H1 (cell line): ENCODE measurements at regions not wholly inside any gene's neighbourhood (a gene's known extent, or its start where the extent isn't known, plus 50 kb on each side); places are given as distances from the start of the nearest gene placed in this dataset.
"Not testable (repeated sequence)": the region's sequence is repeated elsewhere in the genome, so short reads cannot be mapped to it uniquely, and the experiment has no call there.

ENCODE experiments used
- CTCF ChIA-PET: fragments of 300-600 bp; sonication (Branson Sonifier 250); formaldehyde crosslinking; loops from one replicate; lab custom pipeline; 2021; ENCODE audit not compliant: partially characterized antibody; lab: Charles Lee
- POLR2A ChIA-PET: fragments of 300-600 bp; sonication (Branson Sonifier 250); formaldehyde crosslinking; loops from one replicate; lab custom pipeline; 2021; ENCODE audit warnings: inconsistent platforms; ENCODE audit not compliant: partially characterized antibody; lab: Charles Lee
- DNase-seq, 2 experiments: peaks; one replicate each; pipeline versions ENCODE4 v3.0.0 to v3.0.0-alpha.2; 2010 to 2022; ENCODE audit warnings: low spot score in 2 of 2, low read depth in 1 of 2, mixed read lengths in 1 of 2
- FAIRE-seq: peaks from 2 replicates; lab custom pipeline; 2011; peaks lifted over from hg19 to GRCh38; lab: Jason Lieb, UNC
- H2AFZ ChIP-seq: 2 replicates; pipeline ENCODE4 v1.8.1; 2012; ENCODE audit warnings: low read length, inconsistent platforms
- H2AK5ac ChIP-seq: 2 replicates; pipeline ENCODE4 v1.6.1; 2013; ENCODE audit warnings: low read depth, low read length
- H2BK120ac ChIP-seq: replicated peaks from 2 replicates; pipeline ENCODE3; 2013; ENCODE audit warnings: low read depth, low read length, inconsistent platforms
- H2BK12ac ChIP-seq: 2 replicates; pipeline ENCODE4 v1.6.1; 2013; ENCODE audit warnings: low read depth, low read length
- H2BK15ac ChIP-seq: 2 replicates; pipeline ENCODE4 v1.6.1; 2013; ENCODE audit warnings: low read length
- H2BK20ac ChIP-seq: 2 replicates; pipeline ENCODE4 v1.6.1; 2013; ENCODE audit warnings: low read length
- H2BK5ac ChIP-seq: 2 replicates; pipeline ENCODE4 v1.6.1; 2013; ENCODE audit warnings: low read depth, low read length
- H3K14ac ChIP-seq: 2 replicates; pipeline ENCODE4 v1.6.1; 2013; ENCODE audit warnings: inconsistent platforms; ENCODE audit not compliant: insufficient read length
- H3K18ac ChIP-seq: 2 replicates; pipeline ENCODE4 v1.6.1; 2013; ENCODE audit warnings: low read length; ENCODE audit errors: extremely low read depth
- H3K23ac ChIP-seq: 2 replicates; pipeline ENCODE4 v1.6.1; 2013; ENCODE audit warnings: inconsistent platforms; ENCODE audit not compliant: insufficient read length
- H3K23me2 ChIP-seq: 2 replicates; pipeline ENCODE4 v1.6.1; 2013; ENCODE audit warnings: low read depth, low read length
- H3K27ac ChIP-seq: 2 replicates; pipeline ENCODE4 v1.6.1; 2011; ENCODE audit warnings: low read depth, low read length, inconsistent platforms
- H3K27me3 ChIP-seq, 4 experiments: replicated peaks in 1 of 4; 1 replicate in 1 of 4; 2 replicates in 3 of 4; pipeline versions ENCODE4 v1.6.1 to v1.8.1; 2011 to 2013; ENCODE audit warnings: low read length in 3 of 4, mild to moderate bottlenecking in 3 of 4, inconsistent platforms in 2 of 4, mixed read lengths in 2 of 4, moderate library complexity in 1 of 4; ENCODE audit not compliant: control insufficient read depth in 3 of 4, insufficient read depth in 3 of 4; ENCODE audit errors: extremely low read depth in 1 of 4
- H3K36me3 ChIP-seq, 4 experiments: 2 replicates each; pipeline versions ENCODE4 v1.6.1 to v1.8.1; 2011 to 2013; ENCODE audit warnings: mild to moderate bottlenecking in 4 of 4, low read length in 3 of 4, moderate library complexity in 2 of 4, control low read depth in 1 of 4, inconsistent platforms in 1 of 4; ENCODE audit not compliant: insufficient read depth in 4 of 4, control insufficient read depth in 2 of 4
- H3K4ac ChIP-seq: replicated peaks from 2 replicates; pipeline ENCODE3; 2013; ENCODE audit warnings: low read length, low read depth, mixed read lengths, inconsistent platforms; ENCODE audit not compliant: insufficient read length
- H3K4me1 ChIP-seq, 4 experiments: replicated peaks in 1 of 4; 1 replicate in 1 of 4; 2 replicates in 3 of 4; pipeline versions ENCODE4 v1.6.1 to v1.8.1; 2011 to 2013; ENCODE audit warnings: low read length in 3 of 4, inconsistent platforms in 2 of 4, mixed read lengths in 1 of 4; ENCODE audit not compliant: insufficient read depth in 4 of 4, control insufficient read depth in 3 of 4
- H3K4me2 ChIP-seq, 2 experiments: 2 replicates each; pipeline versions ENCODE4 v1.6.1 to v1.8.1; 2011 to 2013; ENCODE audit warnings: low read depth in 2 of 2, low read length in 2 of 2, control low read depth in 1 of 2, inconsistent platforms in 1 of 2, mild to moderate bottlenecking in 1 of 2; ENCODE audit not compliant: insufficient read depth in 1 of 2
- H3K4me3 ChIP-seq, 4 experiments: fragments of 200-600, 300-600 bp in 1 of 4; sonication (generic), shearing (Covaris generic), sonication (Bioruptor Twin) in 1 of 4; 2 replicates each; pipeline versions ENCODE4 v1.5.1 to v1.8.1; 2011 to 2016; ENCODE audit warnings: low read length in 4 of 4, low read depth in 3 of 4, control low read depth in 2 of 4, inconsistent platforms in 2 of 4, mild to moderate bottlenecking in 2 of 4, mixed read lengths in 1 of 4, moderate library complexity in 1 of 4; ENCODE audit not compliant: insufficient read depth in 2 of 4; ENCODE audit errors: extremely low read depth in 1 of 4
- H3K56ac ChIP-seq: replicated peaks from 2 replicates; pipeline ENCODE3; 2013; ENCODE audit warnings: low read depth, mild to moderate bottlenecking, mixed read lengths, low read length, inconsistent platforms; ENCODE audit not compliant: insufficient read length
- H3K79me1 ChIP-seq: 2 replicates; pipeline ENCODE4 v1.6.1; 2013; ENCODE audit warnings: low read depth, low read length, control low read depth
- H3K79me2 ChIP-seq, 2 experiments: 2 replicates each; pipeline versions ENCODE4 v1.6.1 to v1.8.1; 2012 to 2013; ENCODE audit warnings: low read length in 2 of 2, mild to moderate bottlenecking in 2 of 2, inconsistent platforms in 1 of 2; ENCODE audit not compliant: insufficient read depth in 2 of 2, control insufficient read depth in 1 of 2
- H3K9ac ChIP-seq, 4 experiments: replicated peaks in 1 of 4; 1 replicate in 1 of 4; 2 replicates in 3 of 4; pipeline versions ENCODE4 v1.6.1 to v1.8.1; 2011 to 2013; ENCODE audit warnings: low read depth in 3 of 4, low read length in 3 of 4, control low read depth in 2 of 4, mild to moderate bottlenecking in 2 of 4, moderate library complexity in 2 of 4, inconsistent platforms in 1 of 4; ENCODE audit errors: extremely low read depth in 1 of 4
- H3K9me3 ChIP-seq, 2 experiments: 2 replicates each; pipeline versions ENCODE4 v1.6.1 to v1.8.1; 2012 to 2013; ENCODE audit warnings: mild to moderate bottlenecking in 2 of 2, moderate library complexity in 2 of 2, control low read depth in 1 of 2, inconsistent platforms in 1 of 2, low read depth in 1 of 2, low read length in 1 of 2, mixed read lengths in 1 of 2; ENCODE audit not compliant: insufficient read depth in 2 of 2
- H4K20me1 ChIP-seq, 2 experiments: replicated peaks in 1 of 2; 2 replicates each; pipeline versions ENCODE3 to v1.8.1; 2011 to 2013; ENCODE audit warnings: inconsistent platforms in 2 of 2, low read length in 2 of 2, mild to moderate bottlenecking in 1 of 2; ENCODE audit not compliant: insufficient read depth in 2 of 2, control insufficient read depth in 1 of 2
- H4K5ac ChIP-seq: 2 replicates; pipeline ENCODE4 v1.6.1; 2013; ENCODE audit warnings: low read length, low read depth, mixed read lengths, inconsistent platforms; ENCODE audit not compliant: insufficient read length
- H4K8ac ChIP-seq: 2 replicates; pipeline ENCODE4 v1.8.0; 2013; ENCODE audit warnings: mild to moderate bottlenecking, moderate library complexity, low read length, inconsistent platforms; ENCODE audit not compliant: insufficient read depth; ENCODE audit errors: extremely low read depth
- H4K91ac ChIP-seq: replicated peaks from 2 replicates; pipeline ENCODE3; 2013; ENCODE audit warnings: low read length, mixed read lengths, inconsistent platforms; ENCODE audit not compliant: insufficient read length
- WGBS, 2 experiments: shearing (Covaris generic) in 1 of 2; methylation state at CpG; one replicate each; pipeline versions ENCODE4 v1.1.6 to v1.1.7; 2013 to 2015; ENCODE audit warnings: low lambda C conversion rate in 2 of 2, mixed read lengths in 2 of 2, inconsistent platforms in 1 of 2, low coverage in 1 of 2, missing lambda C conversion rate in 1 of 2; ENCODE audit not compliant: insufficient replicate concordance in 2 of 2, insufficient coverage in 1 of 2, insufficient read length in 1 of 2; ENCODE audit errors: extremely low coverage in 1 of 2, missing lambda C conversion rate in 1 of 2; 5-methylcytosine and 5-hydroxymethylcytosine counted together

- H4K8ac ChIP-seq, H4K91ac ChIP-seq, H3K9me3 ChIP-seq, H2BK15ac ChIP-seq, H3K18ac ChIP-seq, H3K23me2 ChIP-seq, H3K4me3 ChIP-seq, H3K36me3 ChIP-seq, H2AK5ac ChIP-seq, H3K23ac ChIP-seq, H2BK12ac ChIP-seq, H3K27ac ChIP-seq, H4K5ac ChIP-seq, POLR2A ChIA-PET, DNase-seq, FAIRE-seq, H3K9ac ChIP-seq, H3K4me2 ChIP-seq, H3K79me2 ChIP-seq, H4K20me1 ChIP-seq, H2BK120ac ChIP-seq, H3K27me3 ChIP-seq, H3K56ac ChIP-seq, H3K4me1 ChIP-seq, H3K4ac ChIP-seq, H2BK20ac ChIP-seq, H3K14ac ChIP-seq, H2AFZ ChIP-seq, H2BK5ac ChIP-seq, CTCF ChIA-PET, H3K79me1 ChIP-seq: not testable (repeated sequence)
- WGBS, 2 experiments: 93% methylated on average over 3 of the region's 3 CpGs; no CpG with 5 or more reads in 1 of the 2 experiments
Measured at GRCh38 chr2:239547140-239547539, 146.3 kb upstream of the HDAC4 start.
